ENCODE measurements at regions not wholly inside any gene's neighbourhood (a gene's known extent, or its start where the extent isn't known, plus 50 kb on each side); places are given as distances from the start of the nearest gene placed in this dataset.

DNA sequence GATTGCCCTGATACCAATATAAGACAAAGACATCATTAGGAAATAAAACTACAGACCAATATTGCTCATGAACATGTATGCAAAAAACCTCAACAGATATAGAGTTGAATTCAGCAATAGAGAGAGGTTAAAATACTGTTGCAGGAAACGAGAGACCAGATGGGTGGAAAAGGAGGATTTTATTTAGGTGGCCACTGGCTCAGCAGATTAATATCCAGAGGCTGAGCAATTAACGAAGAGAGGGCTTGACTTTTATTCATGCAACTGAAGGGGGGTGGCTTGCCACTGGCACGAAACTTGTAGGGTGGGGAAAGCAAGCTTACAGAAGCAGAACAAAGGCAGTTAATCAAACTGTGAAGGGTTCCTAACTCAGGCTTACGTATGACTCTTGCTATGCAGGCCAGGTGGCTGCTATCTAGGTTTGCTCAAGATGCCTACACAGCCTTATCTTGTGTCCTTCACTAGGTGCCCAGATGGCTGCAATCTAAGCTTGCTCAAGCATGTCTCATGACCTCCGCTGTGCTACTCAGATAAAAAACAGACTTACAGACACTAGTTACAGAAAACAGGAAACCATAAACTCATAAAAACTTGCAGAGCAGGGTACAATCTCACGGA, 126.4 kb downstream of the MMUT start:
- Mint-ChIP-seq H3K4me3 (no peak overlapping the region), H3K9me3 (peaks cover 11% of the 10 kb centered on the region), H3K36me3 (ENCODE audit: low read depth) (no peaks in the 10 kb centered on the region), H3K4me1 (no peaks in the 10 kb centered on the region), H3K27ac (ENCODE audit: unreplicated experiment) (no peak overlapping the region), H3K27me3 (ENCODE audit: low read depth) (peaks cover 3% of the 10 kb centered on the region)
- DNase-seq (ENCODE audit: low read depth, low spot score): no peak
- TF ChIP-seq, protein P1, sequence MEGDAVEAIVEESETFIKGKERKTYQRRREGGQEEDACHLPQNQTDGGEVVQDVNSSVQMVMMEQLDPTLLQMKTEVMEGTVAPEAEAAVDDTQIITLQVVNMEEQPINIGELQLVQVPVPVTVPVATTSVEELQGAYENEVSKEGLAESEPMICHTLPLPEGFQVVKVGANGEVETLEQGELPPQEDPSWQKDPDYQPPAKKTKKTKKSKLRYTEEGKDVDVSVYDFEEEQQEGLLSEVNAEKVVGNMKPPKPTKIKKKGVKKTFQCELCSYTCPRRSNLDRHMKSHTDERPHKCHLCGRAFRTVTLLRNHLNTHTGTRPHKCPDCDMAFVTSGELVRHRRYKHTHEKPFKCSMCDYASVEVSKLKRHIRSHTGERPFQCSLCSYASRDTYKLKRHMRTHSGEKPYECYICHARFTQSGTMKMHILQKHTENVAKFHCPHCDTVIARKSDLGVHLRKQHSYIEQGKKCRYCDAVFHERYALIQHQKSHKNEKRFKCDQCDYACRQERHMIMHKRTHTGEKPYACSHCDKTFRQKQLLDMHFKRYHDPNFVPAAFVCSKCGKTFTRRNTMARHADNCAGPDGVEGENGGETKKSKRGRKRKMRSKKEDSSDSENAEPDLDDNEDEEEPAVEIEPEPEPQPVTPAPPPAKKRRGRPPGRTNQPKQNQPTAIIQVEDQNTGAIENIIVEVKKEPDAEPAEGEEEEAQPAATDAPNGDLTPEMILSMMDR (conservative IDR thresholded peaks at IDR 0.05): no peak

DNA sequence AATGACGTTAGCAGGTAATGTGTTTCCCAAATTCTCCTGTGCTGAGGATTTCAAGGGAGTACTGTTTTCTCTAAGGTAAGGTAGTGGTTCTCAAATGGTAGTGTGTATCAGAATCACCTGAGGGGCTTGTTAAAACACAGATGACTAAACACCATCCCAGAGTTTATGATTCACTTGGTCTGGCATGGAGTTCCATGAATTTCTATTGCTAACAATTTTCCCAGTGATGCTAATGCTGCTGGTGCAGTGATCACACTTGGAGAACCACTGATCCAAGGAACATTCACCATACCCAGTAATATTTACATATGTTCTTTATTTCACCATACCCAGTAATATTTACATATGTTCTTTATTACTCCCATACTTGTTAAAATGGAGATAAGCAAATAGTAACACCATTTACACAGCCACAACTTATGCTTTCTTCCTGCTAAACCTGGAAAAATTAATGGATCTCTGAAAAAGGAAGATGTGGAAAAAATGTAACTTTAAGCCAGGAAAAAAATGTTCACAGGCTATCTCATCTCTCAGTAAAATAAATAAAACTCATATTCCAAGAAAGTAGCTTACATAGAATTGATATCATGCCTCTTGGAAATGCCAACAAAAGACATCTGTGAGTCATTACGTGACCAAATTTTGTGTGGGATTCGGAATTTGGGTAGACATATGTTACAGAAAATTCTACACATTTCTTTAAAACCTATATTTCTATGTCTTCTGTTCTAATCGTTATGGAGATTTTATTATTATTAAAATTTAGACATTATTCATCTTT, 129.5 kb downstream of the MMUT start:
- no peaks in the 10 kb centered on the region for H3K36me3 Mint-ChIP-seq (ENCODE audit: low read depth)
- no peak for DNase-seq (ENCODE audit: low read depth, low spot score)
- H3K27me3 Mint-ChIP-seq (ENCODE audit: low read depth): peaks cover 3% of the 10 kb centered on the region
- H3K9me3 Mint-ChIP-seq: peaks cover 11% of the 10 kb centered on the region
- H3K4me1 Mint-ChIP-seq: no peaks in the 10 kb centered on the region
- no peak overlapping the region for H3K4me3 Mint-ChIP-seq
- H3K27ac Mint-ChIP-seq (ENCODE audit: unreplicated experiment): no peak overlapping the region
- TF ChIP-seq, protein P1 (conservative IDR thresholded peaks at IDR 0.05): no peak

DNA sequence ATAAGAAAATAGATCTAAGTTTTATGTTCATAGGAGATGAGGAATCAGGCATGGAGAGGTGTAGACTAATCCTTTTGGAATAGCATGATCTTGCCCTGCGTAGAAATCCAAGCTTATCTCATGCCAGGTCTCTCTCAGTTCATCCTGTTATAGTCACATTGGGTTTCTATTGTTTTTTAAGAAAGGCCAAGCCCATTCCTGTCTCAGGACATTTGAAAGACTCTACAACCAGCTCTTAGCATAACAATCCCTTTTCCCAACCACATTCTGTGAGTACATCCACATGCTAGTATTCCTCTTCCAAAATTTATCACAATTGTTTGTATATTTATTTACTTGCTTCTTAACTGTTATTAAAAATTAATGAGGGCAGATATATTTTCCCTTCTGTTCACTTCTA, 130.3 kb downstream of the MMUT start:
- Mint-ChIP-seq H3K4me1 (peaks cover 7% of the 10 kb centered on the region), H3K4me3 (no peak overlapping the region), H3K27ac (ENCODE audit: unreplicated experiment) (no peak overlapping the region), H3K27me3 (ENCODE audit: low read depth) (peaks cover 3% of the 10 kb centered on the region), H3K36me3 (ENCODE audit: low read depth) (no peaks in the 10 kb centered on the region), H3K9me3 (peaks cover 11% of the 10 kb centered on the region)
- no peak for DNase-seq (ENCODE audit: low read depth, low spot score)
- TF ChIP-seq, protein P1 (conservative IDR thresholded peaks at IDR 0.05): no peak

DNA sequence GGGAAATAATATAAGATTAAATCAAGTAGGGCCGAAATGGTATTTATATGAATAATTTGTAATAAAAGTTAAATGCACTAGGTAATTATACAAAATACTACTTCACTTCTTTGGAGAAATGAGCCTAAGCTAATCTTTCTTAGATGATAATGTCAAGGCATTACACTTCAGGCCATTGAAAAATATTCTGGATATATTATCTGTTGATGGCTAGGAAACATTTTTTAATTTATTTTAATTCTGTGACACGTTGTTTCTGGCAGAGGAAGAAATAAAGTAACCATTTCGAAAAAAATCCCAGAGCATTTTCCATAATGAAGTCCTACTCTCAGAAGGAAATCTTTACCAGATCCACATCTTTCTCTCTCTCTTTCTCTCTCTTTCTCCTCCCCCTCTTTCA, 133.9 kb downstream of the MMUT start:
- Mint-ChIP-seq H3K4me1 (peaks cover 13% of the 10 kb centered on the region), H3K27me3 (ENCODE audit: low read depth) (no peaks in the 10 kb centered on the region), H3K4me3 (no peak overlapping the region), H3K36me3 (ENCODE audit: low read depth) (no peaks in the 10 kb centered on the region), H3K27ac (ENCODE audit: unreplicated experiment) (no peak overlapping the region), H3K9me3 (no peaks in the 10 kb centered on the region)
- TF ChIP-seq, protein P1 (conservative IDR thresholded peaks at IDR 0.05): no peak
- no peak for DNase-seq (ENCODE audit: low read depth, low spot score)

DNA sequence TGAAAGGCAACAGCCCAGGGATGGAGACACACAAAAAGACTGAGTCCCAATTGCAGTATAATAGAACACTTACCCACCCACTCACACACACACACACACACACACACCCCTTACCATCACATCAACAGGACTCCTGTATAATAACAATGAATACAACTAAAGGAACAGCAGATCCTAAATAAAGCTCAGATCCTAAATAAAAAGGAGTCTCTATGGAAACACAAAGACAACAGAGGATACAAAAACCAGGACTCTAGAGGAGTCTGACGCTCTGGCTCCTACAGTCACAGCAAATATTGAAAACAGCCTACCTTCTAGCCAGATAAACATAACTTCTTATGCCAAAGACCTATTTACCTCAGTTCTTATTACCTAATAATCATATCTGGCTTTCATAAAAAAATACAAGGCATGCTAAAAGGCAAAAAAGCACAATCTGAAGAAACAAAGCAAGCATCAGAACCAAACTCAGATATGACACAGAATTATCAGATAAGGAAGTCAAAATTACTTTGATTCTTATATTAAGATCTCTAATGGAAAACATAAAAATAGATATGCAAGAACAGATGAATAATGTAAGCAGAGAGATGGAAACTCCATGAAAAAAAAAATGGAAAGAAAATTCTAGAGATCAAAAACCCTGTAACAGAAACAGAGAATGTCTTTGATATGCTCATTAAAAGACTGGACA, 134.9 kb downstream of the MMUT start:
- H3K4me1 Mint-ChIP-seq: peaks cover 13% of the 10 kb centered on the region
- DNase-seq (ENCODE audit: low read depth, low spot score): no peak
- H3K4me3 Mint-ChIP-seq: no peak overlapping the region
- peak overlapping the region; percentile 14 for H3K27ac Mint-ChIP-seq (ENCODE audit: unreplicated experiment)
- no peaks in the 10 kb centered on the region for H3K36me3 Mint-ChIP-seq (ENCODE audit: low read depth)
- TF ChIP-seq, protein P1 (conservative IDR thresholded peaks at IDR 0.05): no peak
- no peaks in the 10 kb centered on the region for H3K9me3 Mint-ChIP-seq
- no peaks in the 10 kb centered on the region for H3K27me3 Mint-ChIP-seq (ENCODE audit: low read depth)

All from neural crest cell (in vitro differentiated cells).